Astrocyte (in vitro differentiated cells and primary cell): ENCODE measurements at regions not wholly inside any gene's neighbourhood (a gene's known extent, or its start where the extent isn't known, plus 50 kb on each side); places are given as distances from the start of the nearest gene placed in this dataset.

Source experiments
- CTCF ChIP-seq: IDR thresholded peaks from 2 replicates; pipeline ENCODE4 v1.5.1; 2011; ENCODE audit warnings: low read depth, mild to moderate bottlenecking, inconsistent platforms, low read length, moderate library complexity; ENCODE audit not compliant: insufficient read depth
- EZH2 ChIP-seq: IDR thresholded peaks from 2 replicates; pipeline ENCODE4 v1.6.1; 2012; ENCODE audit warnings: mild to moderate bottlenecking, low read length, inconsistent platforms; ENCODE audit not compliant: insufficient read depth

- no peak for TF ChIP-seq EZH2
- TF ChIP-seq CTCF, result no peak
These were observed 758.2 kb downstream of the TBC1D32 start for GRCh38 chr6:120576061-120576460.
